ENCODE measurements at regions not wholly inside any gene's neighbourhood (a gene's known extent, or its start where the extent isn't known, plus 50 kb on each side); places are given as distances from the start of the nearest gene placed in this dataset.

DNA sequence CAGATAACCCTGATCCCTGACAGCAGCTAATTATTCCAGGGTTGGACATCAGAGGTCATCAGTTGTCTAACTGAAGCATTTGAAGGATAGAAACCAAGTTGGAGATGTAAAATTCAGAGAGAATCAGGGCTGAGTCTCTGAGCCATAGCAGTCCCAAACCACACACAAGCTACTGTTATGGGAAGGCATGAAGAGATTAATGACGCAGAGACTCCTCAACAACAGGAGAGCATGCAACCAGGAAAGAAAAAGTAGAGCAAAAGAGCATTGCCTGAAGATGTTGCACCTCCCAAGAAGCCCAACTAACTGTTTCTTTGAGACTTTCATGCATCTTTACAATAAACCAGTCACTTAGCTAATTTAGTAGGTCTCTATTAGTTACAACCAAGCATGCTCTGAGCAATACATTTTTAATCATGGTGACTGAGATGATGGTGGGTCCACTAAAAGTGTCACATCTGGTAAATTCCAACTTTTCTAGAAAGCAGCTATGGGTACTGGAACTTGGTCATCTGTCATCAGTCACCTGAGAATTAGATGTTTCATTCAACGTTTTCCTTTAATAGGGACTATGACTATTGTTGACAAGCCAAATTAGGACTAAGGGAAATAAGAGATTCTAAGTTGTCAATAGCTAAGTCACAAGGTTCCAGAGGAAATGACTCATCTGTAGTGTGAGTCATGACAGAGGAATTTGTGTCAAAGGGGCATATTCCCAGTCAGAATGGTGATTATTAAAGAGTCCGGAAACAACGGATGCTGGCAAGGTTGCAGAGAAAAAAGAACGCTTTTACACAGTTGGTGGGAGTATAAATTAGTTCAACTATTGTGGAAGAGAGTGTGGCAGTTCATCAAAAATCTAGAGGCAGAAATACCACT lies 239.8 kb downstream of the CHD9NB start (continued):
- TF ChIP-seq, protein P1, sequence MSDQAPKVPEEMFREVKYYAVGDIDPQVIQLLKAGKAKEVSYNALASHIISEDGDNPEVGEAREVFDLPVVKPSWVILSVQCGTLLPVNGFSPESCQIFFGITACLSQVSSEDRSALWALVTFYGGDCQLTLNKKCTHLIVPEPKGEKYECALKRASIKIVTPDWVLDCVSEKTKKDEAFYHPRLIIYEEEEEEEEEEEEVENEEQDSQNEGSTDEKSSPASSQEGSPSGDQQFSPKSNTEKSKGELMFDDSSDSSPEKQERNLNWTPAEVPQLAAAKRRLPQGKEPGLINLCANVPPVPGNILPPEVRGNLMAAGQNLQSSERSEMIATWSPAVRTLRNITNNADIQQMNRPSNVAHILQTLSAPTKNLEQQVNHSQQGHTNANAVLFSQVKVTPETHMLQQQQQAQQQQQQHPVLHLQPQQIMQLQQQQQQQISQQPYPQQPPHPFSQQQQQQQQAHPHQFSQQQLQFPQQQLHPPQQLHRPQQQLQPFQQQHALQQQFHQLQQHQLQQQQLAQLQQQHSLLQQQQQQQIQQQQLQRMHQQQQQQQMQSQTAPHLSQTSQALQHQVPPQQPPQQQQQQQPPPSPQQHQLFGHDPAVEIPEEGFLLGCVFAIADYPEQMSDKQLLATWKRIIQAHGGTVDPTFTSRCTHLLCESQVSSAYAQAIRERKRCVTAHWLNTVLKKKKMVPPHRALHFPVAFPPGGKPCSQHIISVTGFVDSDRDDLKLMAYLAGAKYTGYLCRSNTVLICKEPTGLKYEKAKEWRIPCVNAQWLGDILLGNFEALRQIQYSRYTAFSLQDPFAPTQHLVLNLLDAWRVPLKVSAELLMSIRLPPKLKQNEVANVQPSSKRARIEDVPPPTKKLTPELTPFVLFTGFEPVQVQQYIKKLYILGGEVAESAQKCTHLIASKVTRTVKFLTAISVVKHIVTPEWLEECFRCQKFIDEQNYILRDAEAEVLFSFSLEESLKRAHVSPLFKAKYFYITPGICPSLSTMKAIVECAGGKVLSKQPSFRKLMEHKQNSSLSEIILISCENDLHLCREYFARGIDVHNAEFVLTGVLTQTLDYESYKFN (CRISPR knock-in tag; conservative IDR thresholded peaks at IDR 0.05) = peak; percentile 30; the same call in 1 of the 2 replicates
- TF ChIP-seq KAT8 (CRISPR knock-in tag; IDR thresholded peaks at IDR 0.05) (0 out of 2 replicates have a peak, but pooled peaks have one; percentile 37), ZKSCAN1 (IDR thresholded peaks at IDR 0.05; ENCODE audit: low read length) (no peak), ZNF230 (CRISPR knock-in tag; IDR thresholded peaks at IDR 0.05) (no peak), ZNF614 (CRISPR knock-in tag; IDR thresholded peaks at IDR 0.05; ENCODE audit: borderline replicate concordance) (peak; percentile 57; the same call in 1 of the 2 replicates), ZNF607 (CRISPR knock-in tag; IDR thresholded peaks at IDR 0.05; ENCODE audit: borderline replicate concordance) (no peak), JUNB (CRISPR knock-in tag; IDR thresholded peaks at IDR 0.05; ENCODE audit: borderline replicate concordance) (peak; percentile 97), ZMYM2 (CRISPR knock-in tag; IDR thresholded peaks at IDR 0.05) (no peak), RARA (CRISPR knock-in tag; IDR thresholded peaks at IDR 0.05) (peak; percentile 58; the same call in 1 of the 2 replicates)
- TF ChIP-seq, protein P2, sequence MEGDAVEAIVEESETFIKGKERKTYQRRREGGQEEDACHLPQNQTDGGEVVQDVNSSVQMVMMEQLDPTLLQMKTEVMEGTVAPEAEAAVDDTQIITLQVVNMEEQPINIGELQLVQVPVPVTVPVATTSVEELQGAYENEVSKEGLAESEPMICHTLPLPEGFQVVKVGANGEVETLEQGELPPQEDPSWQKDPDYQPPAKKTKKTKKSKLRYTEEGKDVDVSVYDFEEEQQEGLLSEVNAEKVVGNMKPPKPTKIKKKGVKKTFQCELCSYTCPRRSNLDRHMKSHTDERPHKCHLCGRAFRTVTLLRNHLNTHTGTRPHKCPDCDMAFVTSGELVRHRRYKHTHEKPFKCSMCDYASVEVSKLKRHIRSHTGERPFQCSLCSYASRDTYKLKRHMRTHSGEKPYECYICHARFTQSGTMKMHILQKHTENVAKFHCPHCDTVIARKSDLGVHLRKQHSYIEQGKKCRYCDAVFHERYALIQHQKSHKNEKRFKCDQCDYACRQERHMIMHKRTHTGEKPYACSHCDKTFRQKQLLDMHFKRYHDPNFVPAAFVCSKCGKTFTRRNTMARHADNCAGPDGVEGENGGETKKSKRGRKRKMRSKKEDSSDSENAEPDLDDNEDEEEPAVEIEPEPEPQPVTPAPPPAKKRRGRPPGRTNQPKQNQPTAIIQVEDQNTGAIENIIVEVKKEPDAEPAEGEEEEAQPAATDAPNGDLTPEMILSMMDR (CRISPR knock-in tag; IDR thresholded peaks at IDR 0.05) = no peak
- TF ChIP-seq, protein P3, sequence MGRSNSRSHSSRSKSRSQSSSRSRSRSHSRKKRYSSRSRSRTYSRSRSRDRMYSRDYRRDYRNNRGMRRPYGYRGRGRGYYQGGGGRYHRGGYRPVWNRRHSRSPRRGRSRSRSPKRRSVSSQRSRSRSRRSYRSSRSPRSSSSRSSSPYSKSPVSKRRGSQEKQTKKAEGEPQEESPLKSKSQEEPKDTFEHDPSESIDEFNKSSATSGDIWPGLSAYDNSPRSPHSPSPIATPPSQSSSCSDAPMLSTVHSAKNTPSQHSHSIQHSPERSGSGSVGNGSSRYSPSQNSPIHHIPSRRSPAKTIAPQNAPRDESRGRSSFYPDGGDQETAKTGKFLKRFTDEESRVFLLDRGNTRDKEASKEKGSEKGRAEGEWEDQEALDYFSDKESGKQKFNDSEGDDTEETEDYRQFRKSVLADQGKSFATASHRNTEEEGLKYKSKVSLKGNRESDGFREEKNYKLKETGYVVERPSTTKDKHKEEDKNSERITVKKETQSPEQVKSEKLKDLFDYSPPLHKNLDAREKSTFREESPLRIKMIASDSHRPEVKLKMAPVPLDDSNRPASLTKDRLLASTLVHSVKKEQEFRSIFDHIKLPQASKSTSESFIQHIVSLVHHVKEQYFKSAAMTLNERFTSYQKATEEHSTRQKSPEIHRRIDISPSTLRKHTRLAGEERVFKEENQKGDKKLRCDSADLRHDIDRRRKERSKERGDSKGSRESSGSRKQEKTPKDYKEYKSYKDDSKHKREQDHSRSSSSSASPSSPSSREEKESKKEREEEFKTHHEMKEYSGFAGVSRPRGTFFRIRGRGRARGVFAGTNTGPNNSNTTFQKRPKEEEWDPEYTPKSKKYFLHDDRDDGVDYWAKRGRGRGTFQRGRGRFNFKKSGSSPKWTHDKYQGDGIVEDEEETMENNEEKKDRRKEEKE (IDR thresholded peaks at IDR 0.05) = no peak
- TF ChIP-seq, protein P4, sequence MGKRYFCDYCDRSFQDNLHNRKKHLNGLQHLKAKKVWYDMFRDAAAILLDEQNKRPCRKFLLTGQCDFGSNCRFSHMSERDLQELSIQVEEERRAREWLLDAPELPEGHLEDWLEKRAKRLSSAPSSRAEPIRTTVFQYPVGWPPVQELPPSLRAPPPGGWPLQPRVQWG (CRISPR knock-in tag; IDR thresholded peaks at IDR 0.05; ENCODE audit: borderline replicate concordance, low read depth) = no peak
- TF ChIP-seq, protein P5, sequence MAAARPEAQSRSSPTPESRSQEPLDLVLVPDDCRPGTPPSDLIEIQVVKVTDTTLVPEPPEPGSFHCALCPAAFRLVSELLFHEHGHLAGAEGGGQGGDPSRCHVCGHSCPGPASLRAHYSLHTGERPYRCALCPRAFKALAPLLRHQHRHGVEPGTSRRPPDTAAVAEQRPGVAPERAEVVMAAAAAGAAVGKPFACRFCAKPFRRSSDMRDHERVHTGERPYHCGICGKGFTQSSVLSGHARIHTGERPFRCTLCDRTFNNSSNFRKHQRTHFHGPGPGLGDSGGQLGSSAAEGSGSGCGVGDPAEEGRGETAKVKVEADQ (CRISPR knock-in tag; IDR thresholded peaks at IDR 0.05; ENCODE audit: borderline replicate concordance) = no peak
